ELF-1 (cell line): ENCODE measurements at regions not wholly inside any gene's neighbourhood (a gene's known extent, or its start where the extent isn't known, plus 50 kb on each side); places are given as distances from the start of the nearest gene placed in this dataset.
"Not testable (repeated sequence)": the region's sequence is repeated elsewhere in the genome, so short reads cannot be mapped to it uniquely, and the experiment has no call there.

Experiments used
- DNase-seq: peaks from one replicate; pipeline ENCODE4 v3.0.0-alpha.2; 2016; ENCODE audit warnings: low read depth, low spot score

DNA sequence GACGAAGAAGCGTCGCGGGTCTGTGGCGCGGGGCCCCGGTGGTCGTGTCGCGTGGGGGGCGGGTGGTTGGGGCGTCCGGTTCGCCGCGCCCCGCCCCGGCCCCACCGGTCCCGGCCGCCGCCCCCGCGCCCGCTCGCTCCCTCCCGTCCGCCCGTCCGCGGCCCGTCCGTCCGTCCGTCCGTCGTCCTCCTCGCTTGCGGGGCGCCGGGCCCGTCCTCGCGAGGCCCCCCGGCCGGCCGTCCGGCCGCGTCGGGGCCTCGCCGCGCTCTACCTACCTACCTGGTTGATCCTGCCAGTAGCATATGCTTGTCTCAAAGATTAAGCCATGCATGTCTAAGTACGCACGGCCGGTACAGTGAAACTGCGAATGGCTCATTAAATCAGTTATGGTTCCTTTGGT, 1533.5 kb upstream of the TPTE start:
- not testable (repeated sequence) for DNase-seq

DNA sequence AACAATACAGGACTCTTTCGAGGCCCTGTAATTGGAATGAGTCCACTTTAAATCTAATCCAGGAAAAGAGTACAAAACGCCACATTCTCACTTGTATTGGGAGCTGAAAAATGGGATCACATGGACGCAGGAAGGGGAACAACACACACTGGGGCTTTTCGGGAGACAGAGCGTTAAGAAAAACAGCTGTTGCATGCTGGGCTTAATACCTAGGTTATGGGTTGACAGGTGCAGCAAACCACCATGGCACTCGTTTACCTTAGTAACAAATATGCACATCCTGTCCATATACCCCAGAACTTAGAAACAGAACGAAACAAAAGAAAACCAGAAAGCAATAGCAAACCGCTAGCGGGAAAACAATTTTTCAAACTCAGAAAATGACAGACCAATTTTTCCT, 1532.7 kb upstream of the TPTE start:
- DNase-seq, result peak; percentile 89

DNA sequence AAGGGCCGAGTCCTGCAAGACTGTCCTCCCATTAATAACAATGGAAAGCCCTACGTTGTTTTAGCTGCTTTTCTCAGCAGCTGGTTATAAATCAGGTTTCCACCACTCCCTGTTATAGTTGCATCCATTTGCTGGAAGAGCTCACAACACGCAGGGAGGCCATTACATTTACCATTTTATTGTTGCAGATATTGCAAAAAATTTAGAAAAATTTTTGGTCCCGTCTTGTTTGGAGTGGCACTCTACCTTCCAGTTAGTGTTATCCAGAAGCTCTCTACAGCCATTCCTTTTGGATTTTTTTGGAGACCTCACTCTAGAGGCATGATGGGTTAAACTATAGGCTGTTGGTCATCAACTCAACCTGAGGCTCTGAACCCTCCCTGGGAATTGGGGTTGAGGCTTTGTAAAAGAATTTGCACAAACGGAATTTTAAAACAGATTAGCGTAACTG, 1532.1 kb upstream of the TPTE start:
- peak; percentile 92 for DNase-seq

GRCh38 chr21:8989721-8990325, 1531.6 kb upstream of the TPTE start:
- DNase-seq, result peak; percentile 85

GRCh38 chr21:8990326-8991087, 1530.9 kb upstream of the TPTE start:
- DNase-seq, result peak; percentile 92

- no peak for DNase-seq
Measured at GRCh38 chr21:8991088-8991907, 1530.1 kb upstream of the TPTE start.

DNA sequence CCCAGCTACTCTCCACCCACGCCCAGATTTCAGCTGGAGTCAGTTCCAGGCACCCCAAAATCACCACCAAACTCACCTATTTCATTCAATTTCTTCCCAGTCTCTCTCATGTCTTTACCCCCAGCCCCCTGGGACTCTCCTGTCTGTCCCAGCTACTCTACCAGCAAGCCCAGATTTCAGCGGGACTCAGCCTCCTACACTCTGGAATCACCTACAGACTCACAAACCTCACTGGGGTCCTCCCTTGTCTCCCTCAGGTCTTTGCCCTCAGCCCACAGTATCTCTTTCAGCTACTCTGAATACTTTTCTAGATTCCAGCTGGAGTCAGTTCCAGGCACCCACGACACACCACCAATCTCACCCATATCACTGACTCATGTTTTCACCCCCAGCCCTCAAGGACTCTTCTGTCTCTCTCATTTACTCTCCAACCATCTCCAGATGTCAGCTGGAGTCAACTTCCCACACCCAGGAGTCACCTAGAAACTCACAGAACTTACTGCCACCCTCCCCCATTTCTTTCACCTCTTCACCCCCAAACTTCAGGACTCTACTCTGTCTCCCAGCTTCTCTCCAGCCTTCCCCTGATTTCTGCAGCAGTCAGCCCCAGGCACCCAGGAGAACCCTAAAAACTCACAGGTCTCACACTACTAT, 1529.3 kb upstream of the TPTE start:
- peak; percentile 89 for DNase-seq

DNA sequence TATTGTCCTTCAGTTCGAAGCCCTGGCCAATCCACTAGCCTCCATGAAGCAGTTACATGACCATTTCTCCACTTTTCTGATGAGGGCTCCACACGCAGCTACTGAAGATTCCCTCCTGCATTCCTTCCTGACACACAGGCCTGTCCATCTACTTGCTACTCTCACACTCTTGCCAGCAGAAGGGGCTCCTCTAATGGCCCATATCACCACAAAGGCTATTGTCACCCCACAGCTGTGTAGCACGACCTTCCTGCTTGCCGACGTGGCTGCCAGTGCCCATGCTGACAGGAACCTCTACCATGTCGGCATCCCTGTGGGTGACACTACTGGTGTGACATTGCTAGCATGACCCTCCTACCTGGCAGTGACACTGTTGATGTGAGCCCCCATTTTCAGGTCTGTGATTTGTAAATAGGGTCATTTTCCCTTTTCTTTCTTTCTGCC, 1528.6 kb upstream of the TPTE start:
- peak; percentile 84 for DNase-seq

DNA sequence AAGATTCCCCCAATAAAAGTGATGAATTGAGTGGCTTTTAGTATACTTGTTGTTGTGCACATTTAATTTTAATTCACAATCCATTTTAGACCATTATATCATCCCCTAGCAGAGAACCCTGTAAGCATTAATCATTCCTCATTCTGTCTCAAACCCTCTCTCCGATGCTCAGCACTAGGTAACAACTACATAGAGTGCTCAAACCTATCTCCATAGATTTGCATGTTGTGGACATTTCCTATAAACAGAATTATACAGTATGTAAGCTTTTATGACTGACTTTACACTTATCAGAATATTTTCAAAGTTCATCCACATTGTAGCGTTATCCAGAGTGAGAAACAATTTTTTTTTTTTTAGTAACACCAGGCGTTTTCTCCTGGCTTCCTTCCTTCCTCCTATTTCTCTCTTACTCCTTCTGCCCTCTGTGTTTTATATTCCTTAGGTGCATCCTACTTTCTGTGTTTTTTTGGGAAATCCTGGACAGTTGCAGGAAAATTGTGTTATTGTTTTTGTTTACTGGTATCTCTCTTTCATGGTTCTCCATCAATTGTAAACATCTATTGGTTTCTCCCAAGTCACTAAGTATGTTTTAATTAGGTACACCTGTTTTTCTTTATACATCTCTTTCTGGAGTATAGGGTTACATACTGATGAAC, 1528.0 kb upstream of the TPTE start:
- peak; percentile 45 for DNase-seq

DNA sequence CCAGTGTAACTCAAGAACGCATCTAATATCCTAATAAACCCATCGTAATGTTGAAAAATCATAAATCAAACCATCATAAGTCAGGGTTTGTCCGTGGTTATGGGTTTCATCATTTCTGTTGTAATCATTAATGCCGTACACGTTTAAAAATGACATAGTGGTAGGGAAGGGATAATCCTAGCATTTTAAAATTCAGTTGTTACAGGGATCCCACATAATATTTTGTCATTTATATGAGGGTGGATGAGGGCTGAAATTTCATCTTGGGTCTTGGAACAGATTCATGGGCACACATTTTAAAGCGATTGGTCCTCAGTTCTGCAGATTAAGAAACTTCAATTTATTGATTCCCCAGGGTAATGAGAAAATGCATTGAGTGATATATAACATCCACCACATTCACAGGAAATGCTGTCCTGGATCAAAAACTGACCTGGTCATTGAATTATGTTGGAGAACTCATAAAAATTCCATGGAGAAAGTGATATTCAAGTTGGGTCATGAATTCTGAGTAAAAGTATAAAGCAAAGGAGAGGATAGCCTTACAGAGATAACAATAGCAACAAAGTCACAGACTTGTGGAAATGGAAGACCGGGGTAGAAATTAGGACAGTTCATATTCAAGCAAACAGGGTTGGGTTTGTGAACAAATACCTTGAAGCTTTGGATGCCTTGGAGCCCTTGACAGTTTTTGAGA, 1527.3 kb upstream of the TPTE start:
- peak; percentile 46 for DNase-seq

GRCh38 chr21:8994640-8995511, 1526.5 kb upstream of the TPTE start:
- DNase-seq, result no peak

DNA sequence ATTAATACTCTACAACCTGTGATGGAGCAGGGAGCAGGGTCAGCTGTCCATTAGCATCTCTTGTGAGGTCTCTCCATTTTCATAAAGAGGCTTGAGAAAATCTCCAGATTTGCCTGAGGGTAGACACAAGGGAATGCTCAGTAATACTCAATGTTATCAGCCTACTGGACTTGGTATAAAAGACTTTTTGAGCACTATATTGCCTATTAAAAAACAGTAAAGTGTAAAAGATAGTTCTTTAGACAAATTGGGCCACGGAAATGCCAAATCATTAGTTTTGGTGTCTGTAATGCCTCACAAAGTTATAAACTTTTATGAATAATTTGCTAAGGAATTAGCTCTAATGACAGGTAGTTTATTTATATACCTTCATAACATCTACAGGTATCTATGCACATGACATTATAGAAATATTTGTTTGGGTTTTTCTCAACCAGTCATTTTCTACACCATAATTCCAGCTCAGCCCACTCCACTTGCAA, 1524.9 kb upstream of the TPTE start:
- not testable (repeated sequence) for DNase-seq

GRCh38 chr21:8997011-8997440, 1524.4 kb upstream of the TPTE start:
- no peak for DNase-seq

DNA sequence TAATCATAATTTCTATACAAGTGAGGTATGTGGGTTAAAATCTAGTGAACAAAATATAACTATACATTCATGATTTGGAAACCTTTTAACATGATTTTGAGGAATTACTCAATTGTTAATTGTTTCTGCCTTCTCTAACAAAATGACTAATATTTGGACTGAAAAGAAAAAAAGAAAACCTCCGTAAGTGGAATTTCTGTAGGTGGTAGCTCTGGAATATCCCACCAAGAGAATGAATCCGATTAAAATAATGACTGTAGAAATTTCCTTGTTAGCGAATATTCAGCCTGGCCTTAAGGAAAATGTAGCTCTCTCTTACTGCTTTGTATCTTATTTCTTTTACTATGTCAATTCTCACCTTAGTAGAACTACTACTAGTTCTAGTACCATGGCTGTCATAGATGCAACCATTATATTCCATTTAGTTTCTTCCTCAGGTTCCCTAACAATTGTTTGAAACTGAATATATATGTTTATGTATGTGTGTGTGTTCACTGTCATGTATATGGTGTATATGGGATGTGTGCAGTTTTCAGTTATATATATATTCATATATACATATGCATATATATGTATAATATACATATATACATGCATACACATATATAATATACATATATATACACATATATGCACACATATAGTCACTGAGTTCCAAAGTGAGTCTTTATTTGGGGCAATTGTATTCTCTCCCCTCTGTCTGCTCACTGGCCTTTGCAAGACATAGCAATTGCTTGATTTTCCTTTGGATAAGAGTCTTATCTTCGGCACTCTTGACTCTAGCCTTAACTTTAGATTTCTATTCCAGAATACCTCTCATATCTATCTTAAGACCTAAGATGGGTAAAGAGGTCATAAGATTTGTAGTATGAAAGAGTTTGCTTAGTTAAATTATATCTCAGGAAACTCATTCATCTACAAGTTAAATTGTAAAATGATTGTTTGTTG, 1523.7 kb upstream of the TPTE start:
- not testable (repeated sequence) for DNase-seq

DNA sequence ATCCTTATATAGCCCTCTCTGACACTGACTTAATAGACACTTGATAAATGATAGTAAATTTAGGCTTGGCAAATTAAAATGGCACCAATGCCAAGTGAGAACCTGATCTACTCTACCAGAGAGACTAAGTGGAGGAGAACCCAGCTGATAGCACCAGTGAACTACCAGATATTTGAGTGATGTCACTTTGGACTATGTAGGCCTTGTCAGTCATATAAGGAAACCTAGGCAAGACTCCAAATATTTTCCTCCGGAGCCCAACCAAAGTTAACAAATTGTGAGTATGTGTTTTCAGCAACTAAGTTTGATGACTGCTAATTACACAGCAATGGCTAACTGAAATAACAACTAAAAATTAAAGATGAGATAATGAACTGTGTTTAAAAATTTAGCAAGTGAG, 1522.9 kb upstream of the TPTE start:
- DNase-seq, result not testable (repeated sequence)

- no peak for DNase-seq
Measured at GRCh38 chr21:8998946-8999681, 1522.3 kb upstream of the TPTE start.

DNA sequence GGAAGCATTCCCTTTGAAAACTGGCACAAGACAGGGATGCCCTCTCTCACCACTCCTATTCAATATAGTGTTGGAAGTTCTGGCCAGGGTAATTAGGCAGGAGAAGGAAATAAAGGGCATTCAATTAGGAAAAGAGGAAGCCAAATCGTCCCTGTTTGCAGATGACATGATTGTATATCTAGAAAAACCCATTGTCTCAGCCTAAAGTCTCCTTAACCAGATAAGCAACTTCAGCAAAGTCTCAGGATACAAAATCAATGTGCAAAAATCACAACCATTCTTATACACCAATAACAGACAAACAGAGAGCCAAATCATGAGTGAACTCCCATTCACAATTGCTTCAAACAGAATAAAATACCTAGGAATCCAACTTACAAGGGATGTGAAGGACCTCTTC, 1521.3 kb upstream of the TPTE start:
- DNase-seq, result not testable (repeated sequence)

- DNase-seq, result not testable (repeated sequence)
Measured at GRCh38 chr21:9000671-9001070, 1520.7 kb upstream of the TPTE start.
